OCI-LY3 (cell line): ENCODE measurements at regions not wholly inside any gene's neighbourhood (a gene's known extent, or its start where the extent isn't known, plus 50 kb on each side); places are given as distances from the start of the nearest gene placed in this dataset.

ENCODE experiments used
- EZH2phosphoT487 ChIP-seq: fragments of 200-600 bp; shearing (Covaris generic); IDR thresholded peaks from 2 replicates; pipeline ENCODE4 v1.6.1; 2018; ENCODE audit warnings: antibody characterized with exemption, mixed run types, low read depth
- TF ChIP-seq, protein P1 (sequence below): fragments of 200-600, 300-600 bp; sonication (generic); IDR thresholded peaks from 2 replicates; pipeline ENCODE4 v1.5.1; 2014; ENCODE audit warnings: antibody characterized with exemption, low read length, low read depth

GRCh38 chr12:43147878-43148277, 404.1 kb downstream of the ADAMTS20 start:
- TF ChIP-seq, protein P1, sequence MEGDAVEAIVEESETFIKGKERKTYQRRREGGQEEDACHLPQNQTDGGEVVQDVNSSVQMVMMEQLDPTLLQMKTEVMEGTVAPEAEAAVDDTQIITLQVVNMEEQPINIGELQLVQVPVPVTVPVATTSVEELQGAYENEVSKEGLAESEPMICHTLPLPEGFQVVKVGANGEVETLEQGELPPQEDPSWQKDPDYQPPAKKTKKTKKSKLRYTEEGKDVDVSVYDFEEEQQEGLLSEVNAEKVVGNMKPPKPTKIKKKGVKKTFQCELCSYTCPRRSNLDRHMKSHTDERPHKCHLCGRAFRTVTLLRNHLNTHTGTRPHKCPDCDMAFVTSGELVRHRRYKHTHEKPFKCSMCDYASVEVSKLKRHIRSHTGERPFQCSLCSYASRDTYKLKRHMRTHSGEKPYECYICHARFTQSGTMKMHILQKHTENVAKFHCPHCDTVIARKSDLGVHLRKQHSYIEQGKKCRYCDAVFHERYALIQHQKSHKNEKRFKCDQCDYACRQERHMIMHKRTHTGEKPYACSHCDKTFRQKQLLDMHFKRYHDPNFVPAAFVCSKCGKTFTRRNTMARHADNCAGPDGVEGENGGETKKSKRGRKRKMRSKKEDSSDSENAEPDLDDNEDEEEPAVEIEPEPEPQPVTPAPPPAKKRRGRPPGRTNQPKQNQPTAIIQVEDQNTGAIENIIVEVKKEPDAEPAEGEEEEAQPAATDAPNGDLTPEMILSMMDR: no peak
- no peak for TF ChIP-seq EZH2phosphoT487
